ENCODE measurements at regions not wholly inside any gene's neighbourhood (a gene's known extent, or its start where the extent isn't known, plus 50 kb on each side); places are given as distances from the start of the nearest gene placed in this dataset.

DNA sequence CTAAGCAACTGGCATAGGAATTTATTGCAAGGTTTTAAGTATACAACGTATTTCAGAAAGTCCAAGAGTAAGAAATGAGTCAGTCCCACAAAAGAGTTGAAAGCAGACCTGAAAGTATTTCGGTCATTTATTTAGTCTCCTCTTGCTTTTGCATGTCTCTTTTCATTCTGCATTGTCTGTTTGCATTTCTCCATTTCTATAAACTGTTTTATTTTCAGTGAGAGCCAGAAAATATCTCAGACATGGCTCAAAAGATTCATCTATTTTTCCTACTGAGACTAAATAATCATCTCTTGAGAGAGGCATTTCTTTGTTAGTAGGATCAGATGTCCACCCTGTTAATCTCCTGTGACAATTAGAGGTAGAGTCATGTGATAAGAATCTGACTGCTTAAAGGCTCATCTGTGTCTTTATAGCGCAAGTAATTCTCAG, 219.1 kb upstream of the CCDC179 start:
- no peaks in the 10 kb centered on the region for H3K9me3 ChIP-seq (ENCODE audit: low read depth)
- H3K27me3 ChIP-seq (replicated peaks; ENCODE audit: insufficient read depth): no peaks in the 10 kb centered on the region
- WGBS, 2 experiments (ENCODE audit: low coverage in 1 of 2, low lambda C conversion rate in 2 of 2, missing lambda C conversion rate in 2 of 2): 1 to 13% methylated on average over 3 of the region's 3 CpGs
- in situ Hi-C loops (cut with MboI): no loop called here
- peaks cover 14% of the 10 kb centered on the region for H3F3A ChIP-seq (ENCODE audit: insufficient read depth)
- no peaks in the 10 kb centered on the region for H4K20me1 ChIP-seq (ENCODE audit: insufficient read depth)
- H3K4me1 ChIP-seq (ENCODE audit: insufficient read depth): peaks cover 18% of the 10 kb centered on the region
- DNase-seq: peak; percentile 41
- peak overlapping the region; percentile 71 for H3K4me2 ChIP-seq (ENCODE audit: unreplicated experiment)
- no peaks in the 10 kb centered on the region for H3K36me3 ChIP-seq (ENCODE audit: low read depth)
- H3K27ac ChIP-seq: peak overlapping the region; percentile 1; the same call in 1 of the 2 replicates
- H2AFZ ChIP-seq: no peak overlapping the region
- H3K79me2 ChIP-seq (ENCODE audit: insufficient read depth): no peaks in the 10 kb centered on the region
- H3K4me3 ChIP-seq: peak overlapping the region; percentile 10
- no peaks in the 10 kb centered on the region for H3K9me2 ChIP-seq (ENCODE audit: insufficient read depth)
- TF ChIP-seq EZH2phosphoT487 (IDR thresholded peaks at IDR 0.05; ENCODE audit: insufficient read depth, low read depth) (no peak), EZH2 (IDR thresholded peaks at IDR 0.05; ENCODE audit: insufficient read depth, poor library complexity, severe bottlenecking) (no peak)
- H3K9ac ChIP-seq: no peak overlapping the region

DNA sequence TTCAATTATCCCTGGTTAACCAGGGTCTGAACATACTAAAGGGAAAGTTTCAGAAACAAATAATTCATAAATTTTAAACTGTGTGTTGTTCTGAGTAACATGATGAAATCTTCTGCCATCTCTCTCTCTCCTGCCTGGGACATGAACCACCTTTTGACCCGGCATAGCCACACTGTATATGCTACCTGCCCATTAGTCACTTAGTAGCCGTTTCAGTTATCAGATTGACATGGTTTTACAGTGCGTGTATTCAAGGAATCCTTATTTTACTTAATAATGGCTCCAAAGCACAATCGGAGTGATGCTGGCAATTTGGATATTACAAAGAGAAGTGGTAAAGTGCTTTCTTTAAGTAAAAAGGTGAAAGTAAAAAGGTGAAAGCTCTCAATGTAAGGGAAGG, 227.1 kb upstream of the CCDC179 start:
- Histone ChIP-seq H4K20me1 (ENCODE audit: insufficient read depth) (no peaks in the 10 kb centered on the region), H3K27me3 (replicated peaks; ENCODE audit: insufficient read depth) (no peaks in the 10 kb centered on the region), H3F3A (ENCODE audit: insufficient read depth) (no peaks in the 10 kb centered on the region), H3K9ac (no peak overlapping the region), H3K9me3 (ENCODE audit: low read depth) (no peaks in the 10 kb centered on the region), H3K27ac (no peak overlapping the region), H3K9me2 (ENCODE audit: insufficient read depth) (no peaks in the 10 kb centered on the region), H3K79me2 (ENCODE audit: insufficient read depth) (no peaks in the 10 kb centered on the region), H3K36me3 (ENCODE audit: low read depth) (no peaks in the 10 kb centered on the region), H2AFZ (no peak overlapping the region), H3K4me2 (ENCODE audit: unreplicated experiment) (no peak overlapping the region), H3K4me3 (no peak overlapping the region), H3K4me1 (ENCODE audit: insufficient read depth) (no peaks in the 10 kb centered on the region)
- 69 to 72% methylated on average over 4 of the region's 4 CpGs for WGBS, 2 experiments (ENCODE audit: low coverage in 1 of 2, low lambda C conversion rate in 2 of 2, missing lambda C conversion rate in 2 of 2)
- no peak for DNase-seq
- TF ChIP-seq EZH2 (IDR thresholded peaks at IDR 0.05; ENCODE audit: insufficient read depth, poor library complexity, severe bottlenecking): no peak
- TF ChIP-seq EZH2phosphoT487 (IDR thresholded peaks at IDR 0.05; ENCODE audit: insufficient read depth, low read depth): no peak
- in situ Hi-C loops (cut with MboI): no loop called here

DNA sequence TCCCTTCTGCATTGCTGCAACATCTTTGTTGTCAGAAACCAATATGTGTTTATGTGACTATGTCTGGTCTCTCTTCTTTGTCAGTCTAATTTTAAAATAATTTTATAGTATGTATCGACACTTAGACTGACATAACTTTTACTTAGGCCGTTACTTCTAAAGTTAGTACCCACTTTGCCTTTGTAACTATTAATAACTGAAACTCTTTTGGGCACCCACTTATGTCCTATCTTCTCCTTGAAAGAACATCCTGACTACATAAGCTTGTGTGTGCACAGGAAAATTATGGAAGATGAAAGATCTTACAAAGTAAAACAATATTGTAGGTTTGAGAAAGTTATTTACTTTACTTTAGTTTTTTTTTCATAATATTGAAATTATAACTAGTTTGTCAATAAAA, 230.4 kb upstream of the CCDC179 start:
- 71 to 84% methylated on average over 2 of the region's 2 CpGs for WGBS, 2 experiments (ENCODE audit: low coverage in 1 of 2, low lambda C conversion rate in 2 of 2, missing lambda C conversion rate in 2 of 2)

DNA sequence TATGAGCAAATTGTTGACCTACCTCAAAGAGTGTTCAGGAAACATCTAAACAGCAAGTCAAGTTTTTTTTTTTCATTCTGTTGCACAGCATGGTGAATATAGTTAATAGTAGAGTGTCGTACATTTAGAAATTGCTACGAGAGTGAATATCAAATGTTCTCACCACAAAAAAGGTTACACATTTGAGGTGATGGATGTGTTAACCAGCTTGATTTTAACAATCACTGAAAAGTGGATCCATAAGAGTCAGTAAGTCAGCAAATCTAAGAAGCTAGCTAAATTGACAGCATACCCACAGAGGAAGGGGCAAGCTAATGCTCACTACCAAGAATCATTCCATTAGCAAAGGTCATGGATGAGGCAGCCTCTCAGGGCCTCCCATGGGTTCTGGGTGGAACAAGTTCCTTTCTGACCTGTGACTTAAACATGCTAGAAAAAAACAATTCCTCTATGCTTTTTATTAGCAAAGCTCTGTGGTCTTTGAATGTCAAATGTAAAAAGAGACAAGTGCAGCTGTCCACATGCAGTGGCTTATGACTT, 235.4 kb upstream of the CCDC179 start:
- H3K9me2 ChIP-seq (ENCODE audit: insufficient read depth): no peaks in the 10 kb centered on the region
- H3K27me3 ChIP-seq (replicated peaks; ENCODE audit: insufficient read depth): no peaks in the 10 kb centered on the region
- H3K4me3 ChIP-seq: no peak overlapping the region
- H3K9me3 ChIP-seq (ENCODE audit: low read depth): no peaks in the 10 kb centered on the region
- no peak for DNase-seq
- H3F3A ChIP-seq (ENCODE audit: insufficient read depth): no peaks in the 10 kb centered on the region
- H2AFZ ChIP-seq: no peak overlapping the region
- TF ChIP-seq EZH2phosphoT487 (IDR thresholded peaks at IDR 0.05; ENCODE audit: insufficient read depth, low read depth): no peak
- TF ChIP-seq EZH2 (IDR thresholded peaks at IDR 0.05; ENCODE audit: insufficient read depth, poor library complexity, severe bottlenecking): no peak
- H3K9ac ChIP-seq: no peak overlapping the region
- in situ Hi-C loops (cut with MboI): loop anchor here (10.0 kb wide), 1 partner anchor 61 kb away; no protein-coding TSS in a partner anchor
- H3K27ac ChIP-seq: no peak overlapping the region
- no peaks in the 10 kb centered on the region for H3K79me2 ChIP-seq (ENCODE audit: insufficient read depth)
- H4K20me1 ChIP-seq (ENCODE audit: insufficient read depth): no peaks in the 10 kb centered on the region
- 0 out of 2 replicates have a peak, but pooled peaks cover 2% of the 10 kb centered on the region for H3K4me1 ChIP-seq (ENCODE audit: insufficient read depth)
- no peaks in the 10 kb centered on the region for H3K36me3 ChIP-seq (ENCODE audit: low read depth)
- 78 to 80% methylated on average over 2 of the region's 2 CpGs for WGBS, 2 experiments (ENCODE audit: low coverage in 1 of 2, low lambda C conversion rate in 2 of 2, missing lambda C conversion rate in 2 of 2)
- no peak overlapping the region for H3K4me2 ChIP-seq (ENCODE audit: unreplicated experiment)

More for the DNA sequence above, 230.4 kb upstream of the CCDC179 start:
- Histone ChIP-seq H3F3A (ENCODE audit: insufficient read depth) (no peaks in the 10 kb centered on the region), H4K20me1 (ENCODE audit: insufficient read depth) (no peaks in the 10 kb centered on the region), H2AFZ (no peak overlapping the region), H3K9me2 (ENCODE audit: insufficient read depth) (no peaks in the 10 kb centered on the region), H3K4me3 (no peak overlapping the region), H3K9me3 (ENCODE audit: low read depth) (no peaks in the 10 kb centered on the region), H3K4me1 (ENCODE audit: insufficient read depth) (no peaks in the 10 kb centered on the region), H3K36me3 (ENCODE audit: low read depth) (no peaks in the 10 kb centered on the region), H3K79me2 (ENCODE audit: insufficient read depth) (no peaks in the 10 kb centered on the region), H3K9ac (no peak overlapping the region), H3K27ac (no peak overlapping the region), H3K4me2 (ENCODE audit: unreplicated experiment) (no peak overlapping the region), H3K27me3 (replicated peaks; ENCODE audit: insufficient read depth) (no peaks in the 10 kb centered on the region)
- in situ Hi-C loops (cut with MboI): loop anchor here (10.0 kb wide), 1 partner anchor 56 kb away; no protein-coding TSS in a partner anchor
- TF ChIP-seq EZH2 (IDR thresholded peaks at IDR 0.05; ENCODE audit: insufficient read depth, poor library complexity, severe bottlenecking): no peak
- TF ChIP-seq EZH2phosphoT487 (IDR thresholded peaks at IDR 0.05; ENCODE audit: insufficient read depth, low read depth): no peak
- no peak for DNase-seq

Data from GM23248 (cell line).